ENCODE measurements at regions not wholly inside any gene's neighbourhood (a gene's known extent, or its start where the extent isn't known, plus 50 kb on each side); places are given as distances from the start of the nearest gene placed in this dataset.

DNA sequence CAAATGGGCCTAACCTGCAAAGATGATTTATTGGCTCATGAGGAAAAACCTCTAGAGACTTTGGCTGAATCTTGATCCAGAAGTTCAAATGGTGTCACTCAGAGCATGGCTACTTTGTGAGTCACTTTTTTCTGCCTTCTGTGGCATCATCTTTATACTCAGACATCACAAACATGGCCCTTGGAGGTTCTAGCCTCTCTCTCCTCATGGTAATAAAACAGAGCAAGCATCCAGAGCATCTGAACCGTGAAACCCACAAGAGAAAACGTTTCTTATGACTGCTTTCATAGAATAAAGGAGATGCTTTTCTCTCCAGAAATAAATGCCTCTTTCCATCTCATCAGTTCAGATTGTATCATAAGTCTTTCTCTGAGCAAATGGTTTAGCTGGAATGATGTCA is 780.3 kb downstream of the KCTD16 start (continued):
- TF ChIP-seq ZNF462 (CRISPR knock-in tag; IDR thresholded peaks at IDR 0.05) (no peak), CREB1 (CRISPR knock-in tag; IDR thresholded peaks at IDR 0.05; ENCODE audit: low read depth) (no peak), EZH2phosphoT487 (IDR thresholded peaks at IDR 0.05; ENCODE audit: unreplicated experiment) (no peak), ZNF331 (CRISPR knock-in tag; IDR thresholded peaks at IDR 0.05; ENCODE audit: low read depth) (no peak), STAT1 (IDR thresholded peaks at IDR 0.05; ENCODE audit: unreplicated experiment) (no peak), EZH2 (IDR thresholded peaks at IDR 0.05; ENCODE audit: low read depth, unreplicated experiment) (no peak)
- TF ChIP-seq, protein P1, sequence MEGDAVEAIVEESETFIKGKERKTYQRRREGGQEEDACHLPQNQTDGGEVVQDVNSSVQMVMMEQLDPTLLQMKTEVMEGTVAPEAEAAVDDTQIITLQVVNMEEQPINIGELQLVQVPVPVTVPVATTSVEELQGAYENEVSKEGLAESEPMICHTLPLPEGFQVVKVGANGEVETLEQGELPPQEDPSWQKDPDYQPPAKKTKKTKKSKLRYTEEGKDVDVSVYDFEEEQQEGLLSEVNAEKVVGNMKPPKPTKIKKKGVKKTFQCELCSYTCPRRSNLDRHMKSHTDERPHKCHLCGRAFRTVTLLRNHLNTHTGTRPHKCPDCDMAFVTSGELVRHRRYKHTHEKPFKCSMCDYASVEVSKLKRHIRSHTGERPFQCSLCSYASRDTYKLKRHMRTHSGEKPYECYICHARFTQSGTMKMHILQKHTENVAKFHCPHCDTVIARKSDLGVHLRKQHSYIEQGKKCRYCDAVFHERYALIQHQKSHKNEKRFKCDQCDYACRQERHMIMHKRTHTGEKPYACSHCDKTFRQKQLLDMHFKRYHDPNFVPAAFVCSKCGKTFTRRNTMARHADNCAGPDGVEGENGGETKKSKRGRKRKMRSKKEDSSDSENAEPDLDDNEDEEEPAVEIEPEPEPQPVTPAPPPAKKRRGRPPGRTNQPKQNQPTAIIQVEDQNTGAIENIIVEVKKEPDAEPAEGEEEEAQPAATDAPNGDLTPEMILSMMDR (conservative IDR thresholded peaks at IDR 0.05; ENCODE audit: low read depth in 2 of 2): no peak

DNA sequence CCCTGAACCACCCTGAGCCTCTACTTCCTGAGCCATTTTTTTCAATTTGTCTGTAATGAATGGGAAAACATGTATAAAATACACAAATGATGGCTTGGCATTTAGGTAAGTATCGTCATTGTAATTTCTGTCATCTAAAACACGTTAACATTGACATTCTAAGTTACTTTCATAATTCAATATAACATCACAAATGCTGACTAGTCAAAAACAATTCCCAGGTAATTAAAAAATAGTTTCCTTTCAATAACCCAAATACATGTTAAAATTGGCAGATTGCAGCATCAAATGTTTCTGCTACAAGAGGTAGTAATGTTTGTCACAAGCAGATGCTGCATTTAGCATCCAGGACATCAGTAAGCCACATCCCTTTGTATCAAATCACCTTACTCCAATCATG is 776.4 kb downstream of the KCTD16 start:
- H3K4me1 Mint-ChIP-seq: peaks cover 10% of the 10 kb centered on the region
- TF ChIP-seq ZNF114 (CRISPR knock-in tag; IDR thresholded peaks at IDR 0.05) (no peak), STAT1 (IDR thresholded peaks at IDR 0.05; ENCODE audit: unreplicated experiment) (no peak), REST (IDR thresholded peaks at IDR 0.05; ENCODE audit: unreplicated experiment) (no peak), ZNF331 (CRISPR knock-in tag; IDR thresholded peaks at IDR 0.05; ENCODE audit: low read depth) (no peak)
- TF ChIP-seq, protein P1 (conservative IDR thresholded peaks at IDR 0.05; ENCODE audit: low read depth in 2 of 2): no peak

More for the DNA sequence above, 776.4 kb downstream of the KCTD16 start:
- no peaks in the 10 kb centered on the region for H3K36me3 Mint-ChIP-seq (ENCODE audit: low read depth)
- no peaks in the 10 kb centered on the region for H3K9me2 ChIP-seq (ENCODE audit: insufficient read depth)
- no peaks in the 10 kb centered on the region for H3K79me2 ChIP-seq (replicated peaks; ENCODE audit: insufficient read depth)
- no peak for ATAC-seq
- H4K20me1 ChIP-seq (replicated peaks; ENCODE audit: insufficient read depth): no peaks in the 10 kb centered on the region
- H3K4me3 Mint-ChIP-seq: no peak overlapping the region
- no peaks in the 10 kb centered on the region for H3K27me3 ChIP-seq (ENCODE audit: insufficient read depth)
- no peak overlapping the region for H3K27ac ChIP-seq (ENCODE audit: low read depth)
- H3K4me3 ChIP-seq: no peak overlapping the region
- no peaks in the 10 kb centered on the region for H3F3A ChIP-seq (replicated peaks; ENCODE audit: low read depth)
- H3K27ac Mint-ChIP-seq: no peak overlapping the region
- H3K4me1 ChIP-seq (ENCODE audit: insufficient read depth): peaks cover 16% of the 10 kb centered on the region
- H3K36me3 ChIP-seq (ENCODE audit: insufficient read depth): no peaks in the 10 kb centered on the region
- no peak overlapping the region; the same call in 1 of the 2 replicates for H2AFZ ChIP-seq
- H3K9me3 Mint-ChIP-seq: no peaks in the 10 kb centered on the region
- H3K27me3 Mint-ChIP-seq (ENCODE audit: insufficient read depth, low read depth, poor library complexity): no peaks in the 10 kb centered on the region
- DNase-seq (ENCODE audit: low spot score): no peak
- H3K4me2 ChIP-seq: no peak overlapping the region

All from GM23338 (cell line).